IMR-90 (cell line): ENCODE measurements at regions not wholly inside any gene's neighbourhood (a gene's known extent, or its start where the extent isn't known, plus 50 kb on each side); places are given as distances from the start of the nearest gene placed in this dataset.

Experiments used
- ATAC-seq: fragments of 200-7000 bp; cut with Tn5 transposase; 2 replicates; pipeline ENCODE4 v1.9.1; 2020; ENCODE audit warnings: low read depth, mild to moderate bottlenecking, moderate library complexity
- BruUV-seq: library from RNA; stranded (reverse); fragments of 400-500 nt; replicated peaks from 2 replicates; lab custom pipeline; 2021; lab: Mats Ljungman, UMichigan
- CTCF ChIA-PET: fragments of 300-600 bp; formaldehyde crosslinking; extraction: SDS; loops from one replicate; lab custom pipeline; 2021; ENCODE audit warnings: antibody characterized with exemption; lab: Yijun Ruan, JAX
- POLR2A ChIA-PET: fragments of 300-600 bp; sonication (Branson Sonifier 250); formaldehyde crosslinking; loops from one replicate; lab custom pipeline; 2022; ENCODE audit warnings: antibody characterized with exemption; ENCODE audit not compliant: unreplicated experiment; lab: Charles Lee
- DNase-seq: peaks from one replicate; pipeline ENCODE4 v3.0.0; 2013
- H2AFZ ChIP-seq: replicated peaks from 2 replicates; pipeline ENCODE3; 2013; ENCODE audit warnings: low read length, mild to moderate bottlenecking; ENCODE audit not compliant: poor library complexity
- H2AK5ac ChIP-seq: 2 replicates; pipeline ENCODE4 v1.6.1; 2013; ENCODE audit warnings: low read depth, low read length, inconsistent platforms
- H2AK9ac ChIP-seq: replicated peaks from 2 replicates; pipeline ENCODE3; 2013; ENCODE audit warnings: mild to moderate bottlenecking, low read depth, low read length, moderate library complexity; ENCODE audit not compliant: poor library complexity
- H2BK120ac ChIP-seq: 2 replicates; pipeline ENCODE4 v1.6.1; 2013; ENCODE audit warnings: low read depth, low read length, inconsistent platforms
- H2BK15ac ChIP-seq: 3 replicates; pipeline ENCODE4 v1.6.1; 2013; ENCODE audit warnings: low read depth, low read length, inconsistent platforms
- H2BK20ac ChIP-seq: 2 replicates; pipeline ENCODE4 v1.6.1; 2013; ENCODE audit warnings: low read depth, mild to moderate bottlenecking, inconsistent platforms, low read length, moderate library complexity
- H2BK5ac ChIP-seq: 2 replicates; pipeline ENCODE4 v1.6.1; 2013; ENCODE audit warnings: mild to moderate bottlenecking, low read depth, low read length, inconsistent platforms; ENCODE audit not compliant: poor library complexity, severe bottlenecking
- H3K14ac ChIP-seq: replicated peaks from 2 replicates; pipeline ENCODE4 v1.6.1; 2013; ENCODE audit warnings: low read depth, low read length, inconsistent platforms
- H3K18ac ChIP-seq: 2 replicates; pipeline ENCODE4 v1.6.1; 2013; ENCODE audit warnings: low read depth, low read length, control low read depth
- H3K23ac ChIP-seq: 2 replicates; pipeline ENCODE4 v1.6.1; 2013; ENCODE audit warnings: low read depth, low read length, inconsistent platforms
- H3K27ac ChIP-seq: 2 replicates; pipeline ENCODE4 v1.5.1; 2013; ENCODE audit warnings: mild to moderate bottlenecking, control low read depth, low read length; ENCODE audit not compliant: insufficient read depth
- H3K27me3 ChIP-seq: 2 replicates; pipeline ENCODE4 v1.6.1; 2013; ENCODE audit warnings: low read length; ENCODE audit not compliant: control insufficient read depth, insufficient read depth
- H3K36me3 ChIP-seq: 2 replicates; pipeline ENCODE4 v1.6.1; 2013; ENCODE audit warnings: low read length, mixed read lengths; ENCODE audit not compliant: control insufficient read depth, insufficient read depth
- H3K4ac ChIP-seq: 2 replicates; pipeline ENCODE4 v1.6.1; 2013; ENCODE audit warnings: low read depth, low read length, inconsistent platforms
- H3K4me1 ChIP-seq: 2 replicates; pipeline ENCODE4 v1.6.1; 2013; ENCODE audit warnings: low read length, mixed read lengths; ENCODE audit not compliant: control insufficient read depth, insufficient read depth
- H3K4me2 ChIP-seq: 2 replicates; pipeline ENCODE4 v1.6.1; 2013; ENCODE audit warnings: low read depth, mild to moderate bottlenecking, control low read depth, low read length, moderate library complexity
- H3K4me3 ChIP-seq: 2 replicates; pipeline ENCODE4 v1.5.1; 2013; ENCODE audit warnings: low read depth, mild to moderate bottlenecking, control low read depth, low read length, moderate library complexity; ENCODE audit not compliant: insufficient read depth
- H3K56ac ChIP-seq: 2 replicates; pipeline ENCODE4 v1.6.1; 2013; ENCODE audit warnings: low read length, inconsistent platforms; ENCODE audit not compliant: insufficient read depth; ENCODE audit errors: extremely low read depth
- H3K79me1 ChIP-seq, 2 experiments: 2 replicates each; pipeline ENCODE4 v1.6.1; 2013; ENCODE audit warnings: low read length in 2 of 2, inconsistent platforms in 1 of 2, low read depth in 1 of 2
- H3K9ac ChIP-seq: 2 replicates; pipeline ENCODE4 v1.6.1; 2013; ENCODE audit warnings: low read depth, low read length, control low read depth
- H3K9me1 ChIP-seq: 2 replicates; pipeline ENCODE4 v1.6.1; 2013; ENCODE audit warnings: low read length, inconsistent platforms; ENCODE audit not compliant: insufficient read depth
- H3K9me3 ChIP-seq: 2 replicates; pipeline ENCODE4 v1.6.1; 2013; ENCODE audit warnings: low read length; ENCODE audit not compliant: control insufficient read depth, insufficient read depth
- H4K20me1 ChIP-seq: 2 replicates; pipeline ENCODE4 v1.6.1; 2013; ENCODE audit warnings: low read length, inconsistent platforms; ENCODE audit not compliant: insufficient read depth
- H4K5ac ChIP-seq: 2 replicates; pipeline ENCODE4 v1.6.1; 2013; ENCODE audit warnings: mild to moderate bottlenecking, low read depth, low read length, control low read depth
- H4K8ac ChIP-seq, 2 experiments: 2 replicates each; pipeline ENCODE4 v1.6.1; 2013; ENCODE audit warnings: low read depth in 2 of 2, low read length in 2 of 2, control low read depth in 1 of 2, inconsistent platforms in 1 of 2
- H4K91ac ChIP-seq: 2 replicates; pipeline ENCODE4 v1.6.1; 2013; ENCODE audit warnings: low read depth, low read length, inconsistent platforms; ENCODE audit not compliant: insufficient read depth
- POLR2A ChIP-seq: IDR thresholded peaks from 2 replicates; pipeline ENCODE4 v1.6.1; 2012; ENCODE audit warnings: mild to moderate bottlenecking, low read depth, low read length
- SMC3 ChIP-seq: fragments of 150-350 bp; IDR thresholded peaks from 2 replicates; pipeline ENCODE4 v1.6.1; 2016; ENCODE audit warnings: low read depth, mild to moderate bottlenecking, antibody characterized with exemption, low read length, moderate library complexity
- WGBS, 2 experiments: methylation state at CpG; one replicate each; pipeline versions ENCODE4 v1.1.5 to v1.1.7; 2013; ENCODE audit warnings: missing lambda C conversion rate in 2 of 2; ENCODE audit not compliant: insufficient read length in 1 of 2; ENCODE audit errors: extremely low coverage in 2 of 2; 5-methylcytosine and 5-hydroxymethylcytosine counted together
- dilution Hi-C: fragments of 300-500 bp; cut with HindIII; formaldehyde crosslinking; loops from one replicate; pipeline ENCODE4 v1.14.3; 2018; ENCODE audit warnings: low sequenced_read_pairs; ENCODE audit not compliant: unreplicated experiment
- in situ Hi-C: fragments of 300-500 bp; cut with MboI; formaldehyde crosslinking; loops from 3 replicates; pipeline ENCODE4 v1.14.3; 2019; ENCODE audit warnings: low sequenced_read_pairs, inconsistent platforms, mixed read lengths
- intact Hi-C: fragments of 100-400 bp; cut with micrococcal nuclease; formaldehyde crosslinking; loops from 2 replicates; pipeline ENCODE4 v1.10.0; 2022
- TF ChIP-seq, protein P1 (sequence below): fragments of 150-350 bp; IDR thresholded peaks from 2 replicates; pipeline ENCODE4 v1.6.1; 2017; ENCODE audit warnings: mild to moderate bottlenecking, antibody characterized with exemption, low read length, low read depth
- TF ChIP-seq, protein P2 (sequence below): fragments of 150-350 bp; IDR thresholded peaks from 2 replicates; pipeline ENCODE4 v1.6.1; 2016; ENCODE audit warnings: low read depth, mild to moderate bottlenecking, low read length, moderate library complexity, borderline replicate concordance

DNA sequence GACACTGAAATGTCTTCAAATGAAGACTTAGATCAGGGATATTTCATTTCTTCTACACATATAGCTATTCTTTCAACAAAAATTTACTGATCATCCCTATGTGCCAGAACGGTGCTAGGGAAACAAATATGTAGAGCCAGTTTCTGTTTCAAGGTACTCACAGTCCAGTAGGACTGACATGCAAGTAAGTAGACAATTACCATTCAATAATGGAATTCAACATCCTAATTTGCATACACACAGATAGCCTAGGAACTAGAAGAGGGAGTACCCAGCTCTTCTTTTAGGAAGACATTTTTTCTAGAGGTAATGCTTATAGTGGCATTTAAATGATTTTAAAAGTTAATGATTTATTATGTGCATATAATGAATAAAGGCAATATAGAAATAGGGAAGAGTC is 388.8 kb downstream of the ZSWIM6 start:
- H3K56ac ChIP-seq, result no peak overlapping the region
- H3K9me1 ChIP-seq, result no peaks in the 10 kb centered on the region
- H2AK9ac ChIP-seq, result no peak overlapping the region
- H4K8ac ChIP-seq, result no peak overlapping the region
- no peak overlapping the region for H4K5ac ChIP-seq
- H2BK20ac ChIP-seq, result no peak overlapping the region
- ChIA-PET POLR2A (no interaction called here), CTCF (no interaction called here)
- no peaks in the 10 kb centered on the region for H3K9me3 ChIP-seq
- no peak overlapping the region for H2BK5ac ChIP-seq
- H2AK5ac ChIP-seq, result no peak overlapping the region
- ATAC-seq (no peak), DNase-seq (no peak)
- no peak overlapping the region for H2BK120ac ChIP-seq
- H3K18ac ChIP-seq, result no peak overlapping the region
- H4K91ac ChIP-seq, result no peak overlapping the region
- H3K4me1 ChIP-seq, result no peaks in the 10 kb centered on the region
- dilution Hi-C loops (no loop called here), intact Hi-C loops (no loop called here), in situ Hi-C loops (no loop called here)
- no TSS peak for BruUV-seq
- H3K27ac ChIP-seq, result no peak overlapping the region
- no peaks in the 10 kb centered on the region for H3K36me3 ChIP-seq
- no peak overlapping the region for H3K4me3 ChIP-seq
- H3K27me3 ChIP-seq, result no peaks in the 10 kb centered on the region
- H3K4me2 ChIP-seq, result no peak overlapping the region
- H3K23ac ChIP-seq, result no peak overlapping the region
- no peak overlapping the region for H2BK15ac ChIP-seq
- H3K79me1 ChIP-seq, result no peaks in the 10 kb centered on the region
- no peak overlapping the region for H2AFZ ChIP-seq
- no CpG with 5 or more reads among the region's 1 CpG for WGBS, 2 experiments
- TF ChIP-seq, protein P1, sequence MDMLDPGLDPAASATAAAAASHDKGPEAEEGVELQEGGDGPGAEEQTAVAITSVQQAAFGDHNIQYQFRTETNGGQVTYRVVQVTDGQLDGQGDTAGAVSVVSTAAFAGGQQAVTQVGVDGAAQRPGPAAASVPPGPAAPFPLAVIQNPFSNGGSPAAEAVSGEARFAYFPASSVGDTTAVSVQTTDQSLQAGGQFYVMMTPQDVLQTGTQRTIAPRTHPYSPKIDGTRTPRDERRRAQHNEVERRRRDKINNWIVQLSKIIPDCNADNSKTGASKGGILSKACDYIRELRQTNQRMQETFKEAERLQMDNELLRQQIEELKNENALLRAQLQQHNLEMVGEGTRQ, result no peak
- TF ChIP-seq SMC3 (no peak), POLR2A (no peak)
- TF ChIP-seq, protein P2, sequence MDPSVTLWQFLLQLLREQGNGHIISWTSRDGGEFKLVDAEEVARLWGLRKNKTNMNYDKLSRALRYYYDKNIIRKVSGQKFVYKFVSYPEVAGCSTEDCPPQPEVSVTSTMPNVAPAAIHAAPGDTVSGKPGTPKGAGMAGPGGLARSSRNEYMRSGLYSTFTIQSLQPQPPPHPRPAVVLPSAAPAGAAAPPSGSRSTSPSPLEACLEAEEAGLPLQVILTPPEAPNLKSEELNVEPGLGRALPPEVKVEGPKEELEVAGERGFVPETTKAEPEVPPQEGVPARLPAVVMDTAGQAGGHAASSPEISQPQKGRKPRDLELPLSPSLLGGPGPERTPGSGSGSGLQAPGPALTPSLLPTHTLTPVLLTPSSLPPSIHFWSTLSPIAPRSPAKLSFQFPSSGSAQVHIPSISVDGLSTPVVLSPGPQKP, result no peak
- H3K14ac ChIP-seq, result no peak overlapping the region
- H4K20me1 ChIP-seq, result no peaks in the 10 kb centered on the region
- no peak overlapping the region for H3K9ac ChIP-seq
- H3K4ac ChIP-seq, result no peak overlapping the region
